Natural killer cell (primary cell): ENCODE measurements at regions not wholly inside any gene's neighbourhood (a gene's known extent, or its start where the extent isn't known, plus 50 kb on each side); places are given as distances from the start of the nearest gene placed in this dataset.

Source experiments
- ATAC-seq, 3 donors: fragments of 150-1000 bp in 2 of 3; fragments of 200-7000 bp in 1 of 3; cut with Tn5 transposase; 1 replicate in 1 of 3; 2 replicates in 2 of 3; pipeline ENCODE4 v1.10.0; 2021; ENCODE audit warnings: mild to moderate bottlenecking in 2 of 3, moderate library complexity in 2 of 3
- DNase-seq, 2 donors: peaks; one replicate each; pipeline versions ENCODE4 v3.0.0 to v3.0.0-alpha.2; 2013 to 2021; ENCODE audit warnings: mixed read lengths in 1 of 2
- H3K27ac ChIP-seq: one replicate; pipeline ENCODE4 v1.5.1; 2013; ENCODE audit warnings: mild to moderate bottlenecking, low read length
- H3K27me3 ChIP-seq: one replicate; pipeline ENCODE4 v1.6.1; 2013; ENCODE audit warnings: low read length; ENCODE audit not compliant: control insufficient read depth, insufficient read depth
- H3K36me3 ChIP-seq: one replicate; pipeline ENCODE4 v1.6.1; 2013; ENCODE audit warnings: low read length; ENCODE audit not compliant: control insufficient read depth, insufficient read depth
- H3K4me1 ChIP-seq: one replicate; pipeline ENCODE4 v1.6.1; 2013; ENCODE audit warnings: low read length; ENCODE audit not compliant: control insufficient read depth, insufficient read depth
- H3K4me3 ChIP-seq: one replicate; pipeline ENCODE4 v1.5.1; 2013; ENCODE audit warnings: low read length
- H3K9me3 ChIP-seq: one replicate; pipeline ENCODE4 v1.6.1; 2013; ENCODE audit warnings: low read length; ENCODE audit not compliant: control insufficient read depth, insufficient read depth
- H3K27ac Mint-ChIP-seq, 2 donors: one replicate each; pipeline ENCODE4 v1.8.0; 2022; ENCODE audit warnings: mild to moderate bottlenecking in 2 of 2, mixed read lengths in 2 of 2, moderate library complexity in 1 of 2
- H3K27me3 Mint-ChIP-seq, 2 donors: one replicate each; pipeline ENCODE4 v1.8.0; 2022; ENCODE audit warnings: low read depth in 2 of 2, mixed read lengths in 2 of 2
- H3K36me3 Mint-ChIP-seq: one replicate; pipeline ENCODE4 v1.8.0; 2022; ENCODE audit warnings: mixed read lengths
- H3K4me1 Mint-ChIP-seq, 2 donors: one replicate each; pipeline ENCODE4 v1.8.0; 2022; ENCODE audit warnings: mixed read lengths in 2 of 2
- H3K4me3 Mint-ChIP-seq: one replicate; pipeline ENCODE4 v1.8.0; 2022; ENCODE audit warnings: mild to moderate bottlenecking, moderate library complexity, mixed read lengths
- H3K9me3 Mint-ChIP-seq, 2 donors: one replicate each; pipeline ENCODE4 v1.8.0; 2022; ENCODE audit warnings: mixed read lengths in 2 of 2
- WGBS: methylation state at CpG from one replicate; pipeline ENCODE4 v1.1.7; 2013; ENCODE audit warnings: missing lambda C conversion rate; ENCODE audit not compliant: insufficient coverage; 5-methylcytosine and 5-hydroxymethylcytosine counted together
- intact Hi-C: fragments of 100-400 bp; cut with micrococcal nuclease; formaldehyde crosslinking; loops from one replicate; pipeline ENCODE4 v1.14.2; 2022
- TF ChIP-seq, protein P1 (sequence below): fragments of 200-600 bp; IDR thresholded peaks from one replicate; pipeline ENCODE4 v1.8.0; 2022; ENCODE audit warnings: antibody characterized with exemption

DNA sequence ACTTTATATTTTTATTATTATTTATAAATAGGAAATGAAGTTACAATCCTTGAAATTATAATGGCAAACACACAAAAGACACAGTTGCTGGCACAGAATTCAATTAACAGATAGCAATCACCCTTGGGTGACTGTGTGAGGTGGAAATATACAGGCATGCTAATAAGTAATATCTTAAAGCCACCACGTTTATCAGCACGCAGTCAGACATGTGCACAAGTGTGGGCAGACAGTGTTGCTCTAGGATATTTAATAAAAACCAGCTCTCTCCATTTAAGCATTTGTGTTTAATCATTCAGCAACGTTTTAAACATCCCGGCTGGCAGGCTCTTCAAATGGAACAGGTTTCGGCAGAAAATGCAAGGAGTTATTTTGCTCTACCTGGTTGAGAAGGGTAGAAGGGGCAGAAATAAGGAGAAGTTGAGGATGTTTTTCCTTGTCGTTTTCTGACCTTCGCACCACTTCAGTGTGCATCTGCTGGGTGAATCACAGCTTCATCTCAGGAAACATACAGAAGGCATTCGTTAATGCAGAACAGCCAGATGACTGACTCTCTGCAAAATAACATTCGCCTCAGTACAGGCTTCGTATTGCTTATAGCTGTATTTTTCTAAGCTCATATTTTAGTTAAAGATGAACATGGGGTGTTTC lies 585.1 kb downstream of the QKI start:
- Mint-ChIP-seq H3K4me1 (no peaks in the 10 kb centered on the region), H3K27me3 (peaks cover 6 to 27% of the 10 kb centered on the region in 2 donors), H3K9me3 (no peaks in the 10 kb centered on the region), H3K27ac (no peak overlapping the region), H3K36me3 (no peaks in the 10 kb centered on the region), H3K4me3 (no peak overlapping the region)
- intact Hi-C loops = no loop called here
- TF ChIP-seq, protein P1, sequence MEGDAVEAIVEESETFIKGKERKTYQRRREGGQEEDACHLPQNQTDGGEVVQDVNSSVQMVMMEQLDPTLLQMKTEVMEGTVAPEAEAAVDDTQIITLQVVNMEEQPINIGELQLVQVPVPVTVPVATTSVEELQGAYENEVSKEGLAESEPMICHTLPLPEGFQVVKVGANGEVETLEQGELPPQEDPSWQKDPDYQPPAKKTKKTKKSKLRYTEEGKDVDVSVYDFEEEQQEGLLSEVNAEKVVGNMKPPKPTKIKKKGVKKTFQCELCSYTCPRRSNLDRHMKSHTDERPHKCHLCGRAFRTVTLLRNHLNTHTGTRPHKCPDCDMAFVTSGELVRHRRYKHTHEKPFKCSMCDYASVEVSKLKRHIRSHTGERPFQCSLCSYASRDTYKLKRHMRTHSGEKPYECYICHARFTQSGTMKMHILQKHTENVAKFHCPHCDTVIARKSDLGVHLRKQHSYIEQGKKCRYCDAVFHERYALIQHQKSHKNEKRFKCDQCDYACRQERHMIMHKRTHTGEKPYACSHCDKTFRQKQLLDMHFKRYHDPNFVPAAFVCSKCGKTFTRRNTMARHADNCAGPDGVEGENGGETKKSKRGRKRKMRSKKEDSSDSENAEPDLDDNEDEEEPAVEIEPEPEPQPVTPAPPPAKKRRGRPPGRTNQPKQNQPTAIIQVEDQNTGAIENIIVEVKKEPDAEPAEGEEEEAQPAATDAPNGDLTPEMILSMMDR = no peak
- WGBS = 81% methylated on average over 10 of the region's 10 CpGs
- Histone ChIP-seq H3K27ac (no peak overlapping the region), H3K4me1 (no peaks in the 10 kb centered on the region), H3K27me3 (no peaks in the 10 kb centered on the region), H3K36me3 (no peaks in the 10 kb centered on the region), H3K4me3 (no peak overlapping the region), H3K9me3 (no peaks in the 10 kb centered on the region)
- ATAC-seq (no peak), DNase-seq (no peak)

DNA sequence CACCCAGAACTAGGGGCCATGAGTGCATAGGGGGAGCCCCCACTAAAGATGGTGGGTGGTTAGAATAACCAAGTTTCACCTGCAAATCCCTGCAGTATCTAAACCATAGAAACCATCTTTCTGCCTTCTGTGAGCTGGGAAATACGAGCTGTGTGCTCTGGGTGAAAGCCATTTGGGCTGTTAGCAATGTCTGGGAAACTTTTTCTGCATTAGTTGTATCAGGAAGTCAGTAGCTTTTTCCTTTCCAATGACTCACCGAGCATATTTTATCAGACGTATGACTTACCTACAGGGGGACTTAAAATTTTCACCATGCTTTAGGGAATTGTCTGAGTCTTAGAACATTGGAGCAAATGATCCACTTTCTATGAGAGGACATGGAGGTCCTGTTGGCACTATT lies 584.0 kb downstream of the QKI start:
- ATAC-seq = no peak
- Histone ChIP-seq H3K9me3 (no peaks in the 10 kb centered on the region), H3K27ac (no peak overlapping the region), H3K4me1 (no peaks in the 10 kb centered on the region), H3K36me3 (no peaks in the 10 kb centered on the region), H3K27me3 (no peaks in the 10 kb centered on the region), H3K4me3 (no peak overlapping the region)
- Mint-ChIP-seq H3K4me1 (no peaks in the 10 kb centered on the region), H3K27ac (no peak overlapping the region), H3K36me3 (no peaks in the 10 kb centered on the region), H3K9me3 (no peaks in the 10 kb centered on the region), H3K27me3 (peaks cover 6 to 22% of the 10 kb centered on the region in 2 donors), H3K4me3 (no peak overlapping the region)
- TF ChIP-seq, protein P1 = no peak
- no peak for DNase-seq
- intact Hi-C loops = no loop called here
- 91% methylated on average over 3 of the region's 3 CpGs for WGBS

DNA sequence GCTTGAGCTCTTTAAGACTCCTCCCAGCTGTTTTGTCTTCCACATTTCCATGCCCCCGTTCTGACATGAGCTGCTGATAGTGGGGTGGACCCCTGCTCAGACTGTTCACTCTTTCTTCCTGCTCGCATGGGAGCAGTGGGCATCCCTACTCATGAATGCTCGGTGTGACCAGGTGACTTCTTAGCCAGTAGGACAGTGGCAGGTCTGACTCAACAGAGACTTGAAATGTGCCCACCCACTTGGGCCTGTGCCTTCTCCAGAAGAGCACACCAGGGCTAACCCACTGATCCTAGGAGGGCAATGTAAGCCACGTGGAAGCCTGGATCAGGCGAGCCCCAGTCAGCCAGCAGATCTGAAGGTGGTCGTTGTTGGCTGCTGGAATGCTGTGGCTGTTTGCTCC lies 582.0 kb downstream of the QKI start:
- intact Hi-C loops = no loop called here
- no peaks in the 10 kb centered on the region for H3K9me3 Mint-ChIP-seq
- H3K36me3 Mint-ChIP-seq = no peaks in the 10 kb centered on the region
- TF ChIP-seq, protein P1 = no peak
- Histone ChIP-seq H3K4me3 (no peak overlapping the region), H3K36me3 (no peaks in the 10 kb centered on the region), H3K4me1 (no peaks in the 10 kb centered on the region), H3K9me3 (no peaks in the 10 kb centered on the region), H3K27me3 (no peaks in the 10 kb centered on the region), H3K27ac (no peak overlapping the region)
- 86% methylated on average over 6 of the region's 6 CpGs for WGBS
- peaks cover 2 to 22% of the 10 kb centered on the region in 2 donors for H3K27me3 Mint-ChIP-seq
- no peak overlapping the region for H3K27ac Mint-ChIP-seq
- H3K4me3 Mint-ChIP-seq = no peak overlapping the region
- DNase-seq (no peak), ATAC-seq (no peak)
- H3K4me1 Mint-ChIP-seq = no peaks in the 10 kb centered on the region

DNA sequence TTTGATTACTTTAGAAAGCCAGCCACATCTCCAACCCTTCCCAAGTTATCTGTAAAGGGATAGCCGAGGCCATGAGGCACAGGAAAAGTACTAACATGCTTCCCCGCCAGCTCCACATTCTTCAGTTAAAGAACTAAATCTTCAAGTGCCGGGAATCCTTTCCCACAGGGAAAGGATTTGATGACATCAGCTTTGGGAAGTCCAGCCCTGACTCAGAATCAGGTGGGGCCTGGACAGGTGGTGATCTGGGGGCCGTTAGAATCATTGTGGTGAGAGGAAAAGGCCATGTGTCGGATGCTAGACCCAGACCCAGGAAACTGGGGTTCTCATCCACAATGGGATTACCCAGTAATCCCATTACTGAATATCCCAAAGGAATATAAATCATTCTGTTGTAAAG lies 580.0 kb downstream of the QKI start:
- H3K27me3 ChIP-seq = no peaks in the 10 kb centered on the region
- DNase-seq (no peak), ATAC-seq (no peak)
- TF ChIP-seq, protein P1 = no peak
- H3K27me3 Mint-ChIP-seq = peaks cover 5 to 12% of the 10 kb centered on the region in 2 donors
- intact Hi-C loops = no loop called here
- H3K4me3 Mint-ChIP-seq = no peak overlapping the region
- H3K27ac Mint-ChIP-seq = no peak overlapping the region
- H3K9me3 Mint-ChIP-seq = no peaks in the 10 kb centered on the region
- H3K4me1 ChIP-seq = no peaks in the 10 kb centered on the region
- H3K9me3 ChIP-seq = no peaks in the 10 kb centered on the region
- no peak overlapping the region for H3K4me3 ChIP-seq
- H3K36me3 ChIP-seq = no peaks in the 10 kb centered on the region
- no peak overlapping the region for H3K27ac ChIP-seq
- 73% methylated on average over 4 of the region's 5 CpGs for WGBS
- H3K36me3 Mint-ChIP-seq = no peaks in the 10 kb centered on the region
- H3K4me1 Mint-ChIP-seq = no peaks in the 10 kb centered on the region
